ENCODE measurements at regions not wholly inside any gene's neighbourhood (a gene's known extent, or its start where the extent isn't known, plus 50 kb on each side); places are given as distances from the start of the nearest gene placed in this dataset.

DNA sequence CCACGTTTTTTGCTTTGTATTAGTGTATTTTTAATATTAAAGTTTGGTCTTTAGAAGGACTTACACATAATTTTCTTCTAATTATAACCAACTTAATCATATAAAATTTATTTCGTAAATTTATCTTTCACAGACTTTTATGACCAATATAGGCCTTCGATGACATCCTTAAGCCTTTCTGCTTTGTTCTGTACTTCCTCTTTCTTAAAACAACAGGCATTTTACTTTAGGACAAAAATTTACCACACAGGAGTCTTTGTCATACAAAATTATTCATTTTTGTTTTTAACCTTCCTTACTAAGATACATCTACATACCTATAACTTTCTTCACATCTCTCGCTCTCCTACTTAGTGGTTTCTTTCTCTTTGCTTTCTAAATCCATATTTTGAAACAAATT, 56.3 kb downstream of the RGS12 start:
- DNase-seq (ENCODE audit: low spot score) (no peak), ATAC-seq (ENCODE audit: low FRiP score) (no peak)
- TF ChIP-seq, protein P1, sequence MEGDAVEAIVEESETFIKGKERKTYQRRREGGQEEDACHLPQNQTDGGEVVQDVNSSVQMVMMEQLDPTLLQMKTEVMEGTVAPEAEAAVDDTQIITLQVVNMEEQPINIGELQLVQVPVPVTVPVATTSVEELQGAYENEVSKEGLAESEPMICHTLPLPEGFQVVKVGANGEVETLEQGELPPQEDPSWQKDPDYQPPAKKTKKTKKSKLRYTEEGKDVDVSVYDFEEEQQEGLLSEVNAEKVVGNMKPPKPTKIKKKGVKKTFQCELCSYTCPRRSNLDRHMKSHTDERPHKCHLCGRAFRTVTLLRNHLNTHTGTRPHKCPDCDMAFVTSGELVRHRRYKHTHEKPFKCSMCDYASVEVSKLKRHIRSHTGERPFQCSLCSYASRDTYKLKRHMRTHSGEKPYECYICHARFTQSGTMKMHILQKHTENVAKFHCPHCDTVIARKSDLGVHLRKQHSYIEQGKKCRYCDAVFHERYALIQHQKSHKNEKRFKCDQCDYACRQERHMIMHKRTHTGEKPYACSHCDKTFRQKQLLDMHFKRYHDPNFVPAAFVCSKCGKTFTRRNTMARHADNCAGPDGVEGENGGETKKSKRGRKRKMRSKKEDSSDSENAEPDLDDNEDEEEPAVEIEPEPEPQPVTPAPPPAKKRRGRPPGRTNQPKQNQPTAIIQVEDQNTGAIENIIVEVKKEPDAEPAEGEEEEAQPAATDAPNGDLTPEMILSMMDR (IDR thresholded peaks at IDR 0.05) = no peak

DNA sequence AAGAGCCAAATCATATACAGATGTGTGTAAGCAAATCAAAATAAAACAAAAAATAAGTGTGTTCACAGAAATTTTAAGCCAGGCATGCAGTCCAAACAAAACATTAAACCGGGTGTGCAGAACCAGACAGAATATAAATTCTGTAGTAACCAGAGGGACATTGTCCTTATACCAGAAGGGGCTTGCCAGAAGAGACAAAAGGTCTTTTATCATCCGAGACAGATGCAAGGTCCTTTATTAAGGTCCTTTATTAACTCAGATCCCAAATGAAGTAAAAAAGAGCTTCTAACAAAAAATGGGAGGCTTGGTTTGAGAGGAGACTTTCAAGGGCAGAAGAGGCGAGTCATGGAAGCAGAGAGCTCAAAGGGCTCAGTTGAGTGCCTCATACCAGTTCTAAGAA, 59.2 kb downstream of the RGS12 start:
- TF ChIP-seq, protein P1 (IDR thresholded peaks at IDR 0.05) = no peak
- no peak for ATAC-seq (ENCODE audit: low FRiP score)
- DNase-seq (ENCODE audit: low spot score) = no peak

DNA sequence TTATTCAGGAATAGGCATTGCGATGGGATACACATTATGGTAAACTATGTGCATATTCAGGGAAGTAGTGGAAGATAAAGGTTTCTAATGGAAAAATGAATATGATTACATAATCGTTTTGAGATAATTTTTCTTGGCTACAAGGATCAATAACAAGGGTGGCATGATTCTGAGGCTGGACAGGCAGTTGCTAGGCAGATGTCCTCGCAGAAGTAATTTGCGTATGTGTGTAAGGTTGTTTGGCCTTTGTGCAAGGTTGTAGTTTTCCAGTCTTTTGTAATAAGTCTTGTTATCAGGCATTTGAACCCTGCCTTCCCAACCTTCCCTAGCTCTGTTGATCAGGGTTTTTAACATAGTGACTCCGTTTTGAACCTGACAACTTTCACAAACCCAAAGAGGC, 59.7 kb downstream of the RGS12 start:
- TF ChIP-seq, protein P1 (IDR thresholded peaks at IDR 0.05) = no peak
- DNase-seq (ENCODE audit: low spot score) (no peak), ATAC-seq (ENCODE audit: low FRiP score) (no peak)

DNA sequence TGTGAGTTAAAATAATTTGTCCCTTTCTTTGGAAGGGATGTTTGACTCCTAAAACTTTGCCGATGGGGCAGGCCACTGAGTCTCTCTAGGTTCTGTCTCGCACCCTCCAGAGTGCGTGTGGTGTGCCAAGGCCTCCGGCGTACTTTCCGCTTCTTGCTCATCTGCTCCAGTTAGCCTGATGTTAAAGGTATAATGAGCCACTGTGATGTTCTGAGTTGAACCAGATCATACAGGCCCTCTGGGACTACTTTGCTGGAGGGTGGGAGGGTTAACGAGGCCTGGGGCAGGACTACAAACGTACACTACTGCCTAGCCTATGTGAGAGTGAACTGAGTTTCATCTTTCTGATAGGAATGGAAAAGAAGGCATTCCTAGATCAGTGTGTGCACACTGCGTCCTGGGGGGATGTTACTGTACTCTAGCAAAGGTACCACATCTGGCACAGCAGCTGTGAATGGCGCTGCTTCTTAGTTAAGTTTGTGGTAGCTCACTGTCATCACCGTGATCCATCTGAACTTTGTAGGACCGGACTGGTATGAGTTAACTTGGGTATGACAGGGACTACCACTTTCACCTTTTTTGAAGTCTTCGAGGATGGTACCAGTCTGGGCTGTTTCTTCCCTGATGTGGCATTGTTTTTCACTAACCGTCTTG, 60.2 kb downstream of the RGS12 start:
- no peak for ATAC-seq (ENCODE audit: low FRiP score)
- no peak for DNase-seq (ENCODE audit: low spot score)
- TF ChIP-seq, protein P1 (IDR thresholded peaks at IDR 0.05) = no peak

DNA sequence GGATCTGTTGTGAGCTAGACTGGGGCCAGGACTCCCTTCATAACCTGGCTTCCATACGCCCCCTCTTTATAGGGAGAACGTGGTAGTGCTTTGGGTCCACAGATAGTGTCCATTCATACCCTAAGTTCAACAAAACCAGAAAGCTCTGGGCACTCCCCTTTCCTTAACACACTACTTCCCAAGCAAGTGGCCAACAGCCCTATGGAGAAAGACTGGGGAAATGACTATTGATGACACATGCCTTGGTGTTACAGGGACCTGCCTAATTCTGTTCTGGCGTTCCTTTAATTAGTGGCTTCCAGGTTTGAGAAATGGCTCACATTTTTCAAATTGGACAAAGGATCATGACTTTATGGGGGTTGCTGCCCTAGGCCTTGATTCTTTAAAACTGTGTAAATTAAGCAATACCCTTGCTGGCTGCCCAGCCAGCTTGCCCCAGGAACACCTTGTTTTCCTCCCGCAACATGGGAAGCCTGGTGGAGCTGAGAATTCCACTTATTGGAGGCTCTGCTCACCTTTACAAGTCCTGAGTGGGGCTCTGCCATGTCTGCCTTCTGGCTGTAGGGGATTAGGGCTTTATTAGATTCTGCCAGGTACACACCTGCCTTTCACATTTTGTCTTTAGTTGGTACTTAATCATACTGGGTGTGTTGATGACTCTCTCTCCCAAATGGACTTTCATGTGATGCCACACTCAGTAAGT, 61.1 kb downstream of the RGS12 start:
- DNase-seq (ENCODE audit: low spot score) = no peak
- ATAC-seq (ENCODE audit: low FRiP score) = no peak
- TF ChIP-seq, protein P1 (IDR thresholded peaks at IDR 0.05) = no peak

DNA sequence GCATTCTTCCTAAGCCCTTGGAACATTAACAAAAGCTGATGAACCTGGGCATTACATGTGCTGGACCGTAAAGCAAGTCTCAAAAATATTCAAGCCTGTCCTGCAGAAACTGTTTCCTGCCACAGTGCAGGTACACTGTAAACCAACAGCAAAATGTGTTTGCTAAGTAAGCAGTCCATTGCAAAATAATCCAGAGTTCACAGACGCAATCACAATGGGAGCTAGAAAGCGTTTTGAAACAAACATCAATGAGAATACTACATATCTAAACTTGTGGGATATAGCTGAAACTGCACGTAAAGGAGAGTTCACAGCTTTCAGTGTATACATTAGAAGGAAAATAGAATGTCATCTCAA, 61.6 kb downstream of the RGS12 start:
- DNase-seq (ENCODE audit: low spot score) (no peak), ATAC-seq (ENCODE audit: low FRiP score) (no peak)
- TF ChIP-seq, protein P1 (IDR thresholded peaks at IDR 0.05) = no peak

DNA sequence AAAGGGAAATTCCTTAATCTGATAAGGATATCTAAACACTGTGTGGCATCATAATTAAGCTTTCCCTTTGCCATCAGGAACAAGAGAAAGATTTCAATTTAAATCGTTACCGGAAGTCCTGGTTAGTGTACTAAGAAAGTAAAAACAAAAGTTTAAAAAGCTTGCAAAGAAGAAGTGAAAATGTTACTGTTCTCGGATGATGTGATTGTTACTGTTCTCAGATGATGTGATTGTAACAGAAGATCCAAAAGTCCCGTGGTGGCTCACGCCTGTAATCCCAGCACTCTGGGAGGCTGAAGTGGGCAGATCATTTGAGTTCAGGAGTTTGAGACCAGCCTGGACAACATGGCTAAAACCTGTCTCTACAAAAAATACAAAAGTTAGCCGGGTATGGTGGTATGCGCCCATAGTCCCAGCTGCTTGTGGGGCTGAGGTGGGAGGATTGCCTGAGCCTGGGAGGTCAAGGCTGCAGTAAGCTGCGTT, 62.5 kb downstream of the RGS12 start:
- TF ChIP-seq, protein P1 (IDR thresholded peaks at IDR 0.05) = no peak
- ATAC-seq (ENCODE audit: low FRiP score) (no peak), DNase-seq (ENCODE audit: low spot score) (no peak)
